Epidermal melanocyte (primary cell): ENCODE measurements at regions not wholly inside any gene's neighbourhood (a gene's known extent, or its start where the extent isn't known, plus 50 kb on each side); places are given as distances from the start of the nearest gene placed in this dataset.

Experiments
- DNase-seq: peaks from one replicate; pipeline ENCODE4 v3.0.0; 2011; ENCODE audit warnings: low spot score; ENCODE audit not compliant: insufficient read length

GRCh38 chr2:120916446-120916845 lies 180.8 kb downstream of the GLI2 start:
- DNase-seq: no peak

- no peak for DNase-seq
These were observed 182.2 kb downstream of the GLI2 start for GRCh38 chr2:120917886-120918285.

- no peak for DNase-seq
These were observed 183.5 kb downstream of the GLI2 start for GRCh38 chr2:120919216-120919615.

- DNase-seq: peak; percentile 72
These were observed 184.2 kb downstream of the GLI2 start for GRCh38 chr2:120919771-120920453.

- no peak for DNase-seq
These were observed 184.9 kb downstream of the GLI2 start for GRCh38 chr2:120920454-120921148.

- DNase-seq: no peak
These were observed 185.8 kb downstream of the GLI2 start for GRCh38 chr2:120921457-120921856.

- no peak for DNase-seq
These were observed 187.1 kb downstream of the GLI2 start for GRCh38 chr2:120922571-120923332.

GRCh38 chr2:120923426-120923825 lies 187.8 kb downstream of the GLI2 start:
- DNase-seq: no peak

- no peak for DNase-seq
These were observed 189.3 kb downstream of the GLI2 start for GRCh38 chr2:120924924-120925323.

GRCh38 chr2:120926463-120927264 lies 191.0 kb downstream of the GLI2 start:
- DNase-seq: no peak

- no peak for DNase-seq
These were observed 191.6 kb downstream of the GLI2 start for GRCh38 chr2:120927265-120927628.

GRCh38 chr2:120929829-120930228 lies 194.2 kb downstream of the GLI2 start:
- no peak for DNase-seq

- DNase-seq: no peak
These were observed 194.6 kb downstream of the GLI2 start for GRCh38 chr2:120930236-120930635.

GRCh38 chr2:120930864-120931263 lies 195.2 kb downstream of the GLI2 start:
- DNase-seq: no peak

- no peak for DNase-seq
These were observed 196.8 kb downstream of the GLI2 start for GRCh38 chr2:120932472-120932871.

GRCh38 chr2:120932881-120933280 lies 197.2 kb downstream of the GLI2 start:
- no peak for DNase-seq

GRCh38 chr2:120933693-120934573 lies 198.3 kb downstream of the GLI2 start:
- no peak for DNase-seq

GRCh38 chr2:120934574-120935338 lies 199.1 kb downstream of the GLI2 start:
- DNase-seq: peak; percentile 72

- no peak for DNase-seq
These were observed 200.0 kb downstream of the GLI2 start for GRCh38 chr2:120935339-120936313.
